ENCODE measurements at regions not wholly inside any gene's neighbourhood (a gene's known extent, or its start where the extent isn't known, plus 50 kb on each side); places are given as distances from the start of the nearest gene placed in this dataset.

DNA sequence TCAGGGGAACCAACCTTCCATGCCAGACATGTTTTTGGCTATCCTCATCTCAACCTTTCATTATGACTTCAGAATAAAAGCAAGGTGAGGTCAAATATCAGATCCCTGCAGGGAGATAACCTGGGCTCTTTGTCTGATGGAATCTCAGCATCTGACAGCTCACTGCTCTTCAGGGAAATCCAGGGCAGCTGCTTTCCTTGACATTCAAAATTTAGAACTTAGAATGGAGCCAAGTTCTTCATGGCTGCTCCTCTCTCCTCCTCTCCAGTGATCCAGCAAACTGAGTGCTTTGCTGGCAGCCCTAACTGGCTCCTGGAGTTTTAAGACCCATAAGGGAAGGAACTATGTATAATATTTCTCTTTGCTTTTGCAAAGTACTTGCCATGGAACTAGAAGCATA lies 716.3 kb downstream of the TSN start:
- Histone ChIP-seq H4K20me1 (ENCODE audit: control insufficient read depth, insufficient read depth, low read depth, low read length) (no peaks in the 10 kb centered on the region), H3K79me2 (ENCODE audit: control insufficient read depth, low read length) (no peaks in the 10 kb centered on the region), H3F3A (ENCODE audit: control insufficient read depth, insufficient read depth) (no peaks in the 10 kb centered on the region), H3K27me3 (ENCODE audit: control insufficient read depth, low read length) (peaks cover 2% of the 10 kb centered on the region; the same call in 1 of the 2 replicates), H3K9me2 (replicated peaks; ENCODE audit: control insufficient read depth, low read length) (no peaks in the 10 kb centered on the region), H3K27ac (ENCODE audit: low read depth, low read length) (no peak overlapping the region), H3K36me3 (ENCODE audit: control insufficient read depth, low read length) (no peaks in the 10 kb centered on the region), H3K9me3 (ENCODE audit: control insufficient read depth, insufficient read depth, low read length) (no peaks in the 10 kb centered on the region), H3K4me2 (ENCODE audit: low read length) (no peak overlapping the region), H3K4me3 (ENCODE audit: low read length) (no peak overlapping the region), H3K4me1 (ENCODE audit: control insufficient read depth, low read length) (no peaks in the 10 kb centered on the region)
- no peak for TF ChIP-seq EZH2phosphoT487 (IDR thresholded peaks at IDR 0.05; ENCODE audit: borderline replicate concordance, low read length)
- TF ChIP-seq, protein P1, sequence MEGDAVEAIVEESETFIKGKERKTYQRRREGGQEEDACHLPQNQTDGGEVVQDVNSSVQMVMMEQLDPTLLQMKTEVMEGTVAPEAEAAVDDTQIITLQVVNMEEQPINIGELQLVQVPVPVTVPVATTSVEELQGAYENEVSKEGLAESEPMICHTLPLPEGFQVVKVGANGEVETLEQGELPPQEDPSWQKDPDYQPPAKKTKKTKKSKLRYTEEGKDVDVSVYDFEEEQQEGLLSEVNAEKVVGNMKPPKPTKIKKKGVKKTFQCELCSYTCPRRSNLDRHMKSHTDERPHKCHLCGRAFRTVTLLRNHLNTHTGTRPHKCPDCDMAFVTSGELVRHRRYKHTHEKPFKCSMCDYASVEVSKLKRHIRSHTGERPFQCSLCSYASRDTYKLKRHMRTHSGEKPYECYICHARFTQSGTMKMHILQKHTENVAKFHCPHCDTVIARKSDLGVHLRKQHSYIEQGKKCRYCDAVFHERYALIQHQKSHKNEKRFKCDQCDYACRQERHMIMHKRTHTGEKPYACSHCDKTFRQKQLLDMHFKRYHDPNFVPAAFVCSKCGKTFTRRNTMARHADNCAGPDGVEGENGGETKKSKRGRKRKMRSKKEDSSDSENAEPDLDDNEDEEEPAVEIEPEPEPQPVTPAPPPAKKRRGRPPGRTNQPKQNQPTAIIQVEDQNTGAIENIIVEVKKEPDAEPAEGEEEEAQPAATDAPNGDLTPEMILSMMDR (IDR thresholded peaks at IDR 0.05; ENCODE audit: low read depth, low read length, poor library complexity, severe bottlenecking) = no peak

DNA sequence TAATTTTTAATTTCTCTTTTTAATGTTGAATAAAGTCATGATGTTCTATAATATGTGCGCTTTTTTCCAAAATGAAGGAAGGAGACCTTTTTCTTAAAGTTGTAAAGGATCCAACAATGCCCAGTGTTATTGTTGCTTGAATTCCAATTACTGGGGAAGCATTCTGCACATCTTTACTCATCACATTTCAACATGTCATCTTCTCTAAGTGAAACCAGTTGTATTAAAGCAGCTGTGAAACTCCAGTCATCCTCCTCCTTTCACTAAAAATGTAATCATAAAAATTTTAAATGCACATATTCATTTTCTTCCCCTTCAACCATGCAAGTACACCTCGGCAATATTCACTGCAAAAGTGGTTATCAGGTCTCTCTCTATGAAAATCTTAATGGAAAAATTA lies 722.7 kb downstream of the TSN start:
- no peaks in the 10 kb centered on the region for H3K36me3 ChIP-seq (ENCODE audit: control insufficient read depth, low read length)
- no peaks in the 10 kb centered on the region for H4K20me1 ChIP-seq (ENCODE audit: control insufficient read depth, insufficient read depth, low read depth, low read length)
- H3K9me2 ChIP-seq (replicated peaks; ENCODE audit: control insufficient read depth, low read length) = no peaks in the 10 kb centered on the region
- H3K4me1 ChIP-seq (ENCODE audit: control insufficient read depth, low read length) = peaks cover 8% of the 10 kb centered on the region
- no peak overlapping the region for H3K27ac ChIP-seq (ENCODE audit: low read depth, low read length)
- H3K4me2 ChIP-seq (ENCODE audit: low read length) = no peak overlapping the region
- H3K27me3 ChIP-seq (ENCODE audit: control insufficient read depth, low read length) = no peaks in the 10 kb centered on the region
- H3K9me3 ChIP-seq (ENCODE audit: control insufficient read depth, insufficient read depth, low read length) = no peaks in the 10 kb centered on the region
- TF ChIP-seq EZH2phosphoT487 (IDR thresholded peaks at IDR 0.05; ENCODE audit: borderline replicate concordance, low read length) = no peak
- TF ChIP-seq, protein P1 (IDR thresholded peaks at IDR 0.05; ENCODE audit: low read depth, low read length, poor library complexity, severe bottlenecking) = no peak
- H3K79me2 ChIP-seq (ENCODE audit: control insufficient read depth, low read length) = no peaks in the 10 kb centered on the region
- no peak overlapping the region for H3K4me3 ChIP-seq (ENCODE audit: low read length)
- no peaks in the 10 kb centered on the region for H3F3A ChIP-seq (ENCODE audit: control insufficient read depth, insufficient read depth)

DNA sequence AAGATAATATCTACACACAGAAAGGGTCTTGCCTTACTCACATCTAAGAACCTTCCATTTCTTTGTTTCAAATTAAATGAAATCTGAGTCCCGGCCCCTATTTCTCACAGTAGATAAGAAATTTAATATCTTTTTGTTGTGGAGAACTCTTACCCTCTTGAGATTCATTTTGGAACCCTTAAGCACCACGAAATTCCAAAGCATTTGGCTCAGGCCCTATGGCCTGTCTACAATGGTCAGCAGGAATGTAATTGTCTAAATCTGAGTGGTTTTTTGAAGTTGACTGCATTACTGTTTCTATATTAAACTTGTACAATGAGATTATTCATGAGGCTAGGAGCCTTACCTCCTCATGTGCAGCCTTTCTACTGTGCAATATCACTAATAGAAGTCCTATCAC lies 723.3 kb downstream of the TSN start:
- no peaks in the 10 kb centered on the region for H3K9me2 ChIP-seq (replicated peaks; ENCODE audit: control insufficient read depth, low read length)
- H3K27ac ChIP-seq (ENCODE audit: low read depth, low read length) = no peak overlapping the region
- no peaks in the 10 kb centered on the region for H3K36me3 ChIP-seq (ENCODE audit: control insufficient read depth, low read length)
- no peak overlapping the region for H3K4me2 ChIP-seq (ENCODE audit: low read length)
- H3K4me1 ChIP-seq (ENCODE audit: control insufficient read depth, low read length) = peaks cover 8% of the 10 kb centered on the region
- H3F3A ChIP-seq (ENCODE audit: control insufficient read depth, insufficient read depth) = no peaks in the 10 kb centered on the region
- H3K27me3 ChIP-seq (ENCODE audit: control insufficient read depth, low read length) = no peaks in the 10 kb centered on the region
- no peaks in the 10 kb centered on the region for H4K20me1 ChIP-seq (ENCODE audit: control insufficient read depth, insufficient read depth, low read depth, low read length)
- no peak for TF ChIP-seq EZH2phosphoT487 (IDR thresholded peaks at IDR 0.05; ENCODE audit: borderline replicate concordance, low read length)
- TF ChIP-seq, protein P1 (IDR thresholded peaks at IDR 0.05; ENCODE audit: low read depth, low read length, poor library complexity, severe bottlenecking) = no peak
- no peak overlapping the region for H3K4me3 ChIP-seq (ENCODE audit: low read length)
- H3K79me2 ChIP-seq (ENCODE audit: control insufficient read depth, low read length) = no peaks in the 10 kb centered on the region
- no peaks in the 10 kb centered on the region for H3K9me3 ChIP-seq (ENCODE audit: control insufficient read depth, insufficient read depth, low read length)
